OCI-LY7 (cell line): ENCODE measurements at regions not wholly inside any gene's neighbourhood (a gene's known extent, or its start where the extent isn't known, plus 50 kb on each side); places are given as distances from the start of the nearest gene placed in this dataset.

Source experiments
- BruUV-seq: library from RNA; stranded (reverse); fragments of 400-500 nt; replicated peaks from 2 replicates; lab custom pipeline; 2021; lab: Mats Ljungman, UMichigan
- CTCF ChIA-PET: fragments of 300-600 bp; sonication (Branson Sonifier 250); formaldehyde crosslinking; loops from one replicate; lab custom pipeline; 2022; ENCODE audit warnings: antibody characterized with exemption; ENCODE audit not compliant: unreplicated experiment; lab: Charles Lee
- POLR2A ChIA-PET: fragments of 300-600 bp; sonication (Branson Sonifier 250); formaldehyde crosslinking; loops from one replicate; lab custom pipeline; 2022; ENCODE audit warnings: antibody characterized with exemption; lab: Charles Lee
- DNase-seq: peaks from one replicate; pipeline ENCODE4 v3.0.0-alpha.2; 2015; ENCODE audit warnings: low spot score
- H2AFZ ChIP-seq: fragments of 200-600 bp; sonication (generic), shearing (Covaris generic); 2 replicates; pipeline ENCODE4 v1.6.1; 2014; ENCODE audit warnings: mild to moderate bottlenecking, antibody characterized with exemption, low read length, moderate library complexity
- H3K27ac ChIP-seq: fragments of 200-600 bp; sonication (generic); 2 replicates; pipeline ENCODE4 v1.5.1; 2014; ENCODE audit warnings: mixed run types, low read depth, mild to moderate bottlenecking, moderate library complexity, low read length, inconsistent platforms; ENCODE audit not compliant: poor library complexity, severe bottlenecking
- H3K36me3 ChIP-seq: fragments of 200-600 bp; sonication (generic); 2 replicates; pipeline ENCODE4 v1.6.1; 2014; ENCODE audit warnings: mild to moderate bottlenecking, antibody characterized with exemption, low read length, moderate library complexity, mixed read lengths; ENCODE audit not compliant: insufficient read depth
- H3K4me1 ChIP-seq: fragments of 200-600 bp; sonication (generic); 2 replicates; pipeline ENCODE4 v1.5.1; 2014; ENCODE audit warnings: mild to moderate bottlenecking, low read length; ENCODE audit not compliant: insufficient read depth, poor library complexity, severe bottlenecking
- H3K4me2 ChIP-seq: fragments of 200-600 bp; sonication (generic); 2 replicates; pipeline ENCODE4 v1.6.1; 2014; ENCODE audit warnings: mild to moderate bottlenecking, low read length
- H3K4me3 ChIP-seq: fragments of 200-600 bp; sonication (generic); 2 replicates; pipeline ENCODE4 v1.5.1; 2014; ENCODE audit warnings: mild to moderate bottlenecking, low read depth, low read length; ENCODE audit not compliant: poor library complexity, severe bottlenecking
- H3K79me2 ChIP-seq: fragments of 200-600 bp; sonication (generic); 2 replicates; pipeline ENCODE4 v1.6.1; 2016; ENCODE audit warnings: low read depth, mild to moderate bottlenecking, low read length, moderate library complexity, mixed read lengths; ENCODE audit not compliant: insufficient read depth
- H3K9me2 ChIP-seq: fragments of 200-600 bp; sonication (generic); 2 replicates; pipeline ENCODE4 v1.6.1; 2016; ENCODE audit warnings: mild to moderate bottlenecking, low read length, mixed read lengths; ENCODE audit not compliant: insufficient read depth
- H3K9me3 ChIP-seq: fragments of 200-600 bp; sonication (generic); 2 replicates; pipeline ENCODE4 v1.6.1; 2014; ENCODE audit warnings: mild to moderate bottlenecking, mixed run types, low read length, mixed read lengths
- H4K20me1 ChIP-seq: fragments of 200-600 bp; sonication (generic); 2 replicates; pipeline ENCODE4 v1.6.1; 2014; ENCODE audit warnings: mild to moderate bottlenecking, antibody characterized with exemption, low read length, moderate library complexity, mixed read lengths; ENCODE audit not compliant: insufficient read depth
- CTCF ChIP-seq: fragments of 200-600 bp; sonication (generic); conservative IDR thresholded peaks from 2 replicates; pipeline ENCODE4 v1.5.1; 2014; ENCODE audit warnings: mild to moderate bottlenecking, antibody characterized with exemption, low read length, moderate library complexity, mixed read lengths
- EZH2phosphoT487 ChIP-seq: fragments of 200-600 bp; sonication (generic); IDR thresholded peaks from 2 replicates; pipeline ENCODE4 v1.6.1; 2018; ENCODE audit warnings: low read depth, borderline replicate concordance, mild to moderate bottlenecking, mixed run types, antibody characterized with exemption, low read length, moderate library complexity, mixed read lengths
- intact Hi-C: fragments of 100-400 bp; cut with micrococcal nuclease; formaldehyde crosslinking; loops from one replicate; pipeline ENCODE4 v1.10.0; 2022; ENCODE audit not compliant: unreplicated experiment

- ChIA-PET CTCF (no interaction called here), POLR2A (interaction anchor here (0.6 kb wide), 1 partner anchor 27 kb away, joined by 3 read pairs; no protein-coding TSS in a partner anchor)
- intact Hi-C loops: no loop called here
These were observed 101.3 kb upstream of the P2RY1 start for GRCh38 chr3:152733584-152734119.

GRCh38 chr3:152737021-152737908 lies 97.7 kb upstream of the P2RY1 start:
- Histone ChIP-seq H3K36me3 (no peaks in the 10 kb centered on the region), H3K4me3 (no peak overlapping the region), H3K9me3 (no peaks in the 10 kb centered on the region), H2AFZ (no peak overlapping the region), H3K27ac (no peak overlapping the region), H3K4me2 (no peak overlapping the region), H3K9me2 (no peaks in the 10 kb centered on the region), H3K79me2 (no peaks in the 10 kb centered on the region), H4K20me1 (no peaks in the 10 kb centered on the region), H3K4me1 (no peaks in the 10 kb centered on the region)
- ChIA-PET POLR2A (no interaction called here), CTCF (no interaction called here)
- intact Hi-C loops: no loop called here
- TF ChIP-seq CTCF: no peak
- TF ChIP-seq EZH2phosphoT487: no peak
- no TSS peak for BruUV-seq
- DNase-seq: no peak

More at GRCh38 chr3:152733584-152734119, 101.3 kb upstream of the P2RY1 start:
- Histone ChIP-seq H3K36me3 (no peaks in the 10 kb centered on the region), H2AFZ (no peak overlapping the region), H4K20me1 (no peaks in the 10 kb centered on the region), H3K4me3 (no peak overlapping the region), H3K9me2 (no peaks in the 10 kb centered on the region), H3K4me2 (no peak overlapping the region), H3K4me1 (no peaks in the 10 kb centered on the region), H3K79me2 (no peaks in the 10 kb centered on the region), H3K9me3 (no peaks in the 10 kb centered on the region), H3K27ac (no peak overlapping the region)
- no peak for DNase-seq
- TF ChIP-seq EZH2phosphoT487 (no peak), CTCF (no peak)
- BruUV-seq: no TSS peak

- POLR2A ChIA-PET: interaction anchor here (0.6 kb wide), 1 partner anchor 33 kb away, joined by 3 read pairs; no protein-coding TSS in a partner anchor
- BruUV-seq: no TSS peak
- no peak overlapping the region for H3K4me3 ChIP-seq
These were observed 96.3 kb upstream of the P2RY1 start for GRCh38 chr3:152738656-152739055.

More at GRCh38 chr3:152738656-152739055, 96.3 kb upstream of the P2RY1 start:
- Histone ChIP-seq H4K20me1 (no peaks in the 10 kb centered on the region), H3K9me3 (no peaks in the 10 kb centered on the region), H3K79me2 (no peaks in the 10 kb centered on the region), H2AFZ (no peak overlapping the region), H3K4me2 (no peak overlapping the region), H3K9me2 (no peaks in the 10 kb centered on the region), H3K4me1 (no peaks in the 10 kb centered on the region), H3K36me3 (no peaks in the 10 kb centered on the region), H3K27ac (no peak overlapping the region)
- TF ChIP-seq EZH2phosphoT487 (no peak), CTCF (no peak)
- intact Hi-C loops: no loop called here
- no peak for DNase-seq
- CTCF ChIA-PET: no interaction called here
